GM12892 (cell line): ENCODE measurements at regions not wholly inside any gene's neighbourhood (a gene's known extent, or its start where the extent isn't known, plus 50 kb on each side); places are given as distances from the start of the nearest gene placed in this dataset.

Experiments used
- DNase-seq: peaks from one replicate; pipeline ENCODE4 v3.0.0; 2011; ENCODE audit not compliant: insufficient read length
- FAIRE-seq: peaks from 2 replicates; lab custom pipeline; 2011; peaks lifted over from hg19 to GRCh38; lab: Jason Lieb, UNC
- POLR2A ChIP-seq: IDR thresholded peaks from 2 replicates; pipeline ENCODE4 v1.6.1; 2011; ENCODE audit warnings: low read depth, low read length, control low read depth
- POLR2AphosphoS5 ChIP-seq: IDR thresholded peaks from 2 replicates; pipeline ENCODE4 v1.6.1; 2011; ENCODE audit warnings: low read depth, low read length, control low read depth
- TAF1 ChIP-seq: IDR thresholded peaks from 2 replicates; pipeline ENCODE4 v1.6.1; 2011; ENCODE audit warnings: low read depth, mild to moderate bottlenecking, control low read depth, low read length, borderline replicate concordance

DNA sequence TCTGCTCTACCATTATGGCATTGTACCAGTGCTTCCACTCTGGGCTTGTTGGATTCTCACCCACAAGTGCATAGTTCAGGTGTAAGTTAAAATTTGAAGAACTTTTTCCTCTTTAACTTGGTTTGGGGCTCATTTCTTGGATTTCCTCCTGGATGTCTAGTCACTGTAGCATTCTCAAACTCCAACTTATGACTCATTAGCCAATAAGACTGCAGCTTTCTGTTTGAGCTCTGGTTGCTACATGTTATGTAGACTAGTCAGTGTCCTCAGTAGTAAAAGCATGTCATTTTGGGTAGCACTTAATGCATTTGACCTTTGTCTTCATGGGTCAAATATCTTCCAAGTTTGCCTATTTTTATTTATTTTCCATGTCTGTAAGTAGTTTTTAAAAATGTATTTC lies 790.8 kb downstream of the BRINP1 start:
- DNase-seq (no peak), FAIRE-seq (no peak)
- TF ChIP-seq TAF1 (no peak), POLR2A (no peak), POLR2AphosphoS5 (no peak)

DNA sequence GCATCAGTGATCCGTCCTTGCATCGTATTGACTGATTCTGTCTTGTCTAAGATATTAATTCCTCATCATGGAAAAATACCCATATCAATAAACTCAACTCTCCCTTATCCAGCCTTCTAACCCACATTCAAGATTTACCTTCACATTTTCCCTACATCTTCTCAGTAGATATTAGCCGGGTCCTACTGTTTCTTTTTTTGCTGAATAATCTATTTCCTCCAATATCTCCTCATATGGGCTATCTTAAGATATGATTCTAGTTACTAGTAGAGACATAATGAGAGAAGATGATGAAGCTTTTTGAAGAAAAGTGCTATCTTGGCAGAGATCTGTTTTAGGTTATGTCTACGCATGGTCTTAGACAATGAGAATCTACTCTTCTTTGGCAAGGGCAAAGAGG lies 785.8 kb downstream of the BRINP1 start:
- FAIRE-seq (no peak), DNase-seq (no peak)
- TF ChIP-seq POLR2AphosphoS5 (no peak), POLR2A (no peak), TAF1 (no peak)

DNA sequence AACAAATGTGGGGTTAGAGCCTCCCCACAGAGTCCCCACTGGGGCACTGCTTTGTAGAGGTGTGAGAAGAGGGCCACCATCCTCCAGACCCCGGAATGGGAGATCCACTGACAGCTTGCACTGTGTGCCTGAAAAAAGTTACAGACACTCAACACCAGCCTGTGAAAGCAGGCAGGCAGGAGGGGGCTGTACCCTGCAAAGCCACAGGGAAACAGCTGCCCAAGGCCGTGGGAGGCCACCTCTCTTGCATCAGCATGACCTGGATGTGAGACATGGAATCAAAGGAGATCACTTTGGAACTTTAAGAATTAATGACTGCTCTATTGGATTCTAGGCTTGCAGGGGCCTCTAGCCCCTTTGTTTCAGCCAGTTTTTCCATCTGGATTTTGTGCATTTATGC lies 782.3 kb downstream of the BRINP1 start:
- TF ChIP-seq TAF1 (no peak), POLR2A (no peak), POLR2AphosphoS5 (no peak)
- FAIRE-seq = no peak
- no peak for DNase-seq

DNA sequence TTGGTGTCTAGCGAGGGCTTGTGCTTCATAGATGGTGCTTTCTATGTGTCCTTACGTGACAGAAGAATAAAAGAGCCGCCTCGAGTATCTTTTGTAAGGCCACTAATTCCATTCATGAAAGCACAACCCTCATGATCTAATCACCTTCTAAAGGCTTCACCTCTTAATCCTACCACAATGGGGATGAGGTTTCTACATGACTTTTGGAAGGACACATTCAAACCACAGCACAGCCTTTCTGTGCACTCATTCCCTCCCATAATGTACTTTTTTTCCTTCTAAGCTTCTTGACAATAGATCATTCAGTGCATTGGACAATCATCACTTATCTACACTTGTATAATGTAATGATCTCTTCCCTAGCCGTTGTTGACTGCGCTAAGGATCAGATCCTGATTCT lies 774.8 kb downstream of the BRINP1 start:
- DNase-seq (no peak), FAIRE-seq (no peak)
- TF ChIP-seq POLR2AphosphoS5 = no peak
- no peak for TF ChIP-seq TAF1
- no peak for TF ChIP-seq POLR2A

DNA sequence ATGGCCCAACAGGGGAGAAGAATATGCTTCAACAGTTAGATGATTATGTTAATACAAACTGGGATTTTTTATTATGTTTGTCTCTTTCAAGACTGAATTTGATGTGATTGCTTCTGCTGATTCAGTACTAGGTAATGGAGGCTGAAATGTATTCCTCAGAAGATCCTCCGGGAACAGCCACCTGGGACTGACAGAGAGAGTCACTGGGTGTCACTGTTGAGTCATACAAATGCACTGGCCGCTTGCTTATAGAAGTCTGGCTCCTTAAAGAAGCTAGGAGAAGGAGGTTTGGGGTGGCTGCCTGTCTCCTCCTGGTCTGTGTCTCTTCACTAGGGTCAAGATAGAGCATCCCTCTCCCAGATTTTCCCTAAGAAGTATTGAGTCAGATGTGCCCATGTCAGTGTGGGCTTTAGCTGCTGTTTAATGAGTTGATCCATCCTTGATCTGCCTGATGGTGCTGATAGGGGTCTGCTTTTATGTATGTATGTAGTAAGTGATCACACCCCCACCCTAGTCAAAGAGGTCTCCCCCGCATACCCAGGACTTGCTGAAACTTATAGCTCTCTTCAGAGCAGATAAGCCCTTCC lies 773.4 kb downstream of the BRINP1 start:
- DNase-seq = no peak

DNA sequence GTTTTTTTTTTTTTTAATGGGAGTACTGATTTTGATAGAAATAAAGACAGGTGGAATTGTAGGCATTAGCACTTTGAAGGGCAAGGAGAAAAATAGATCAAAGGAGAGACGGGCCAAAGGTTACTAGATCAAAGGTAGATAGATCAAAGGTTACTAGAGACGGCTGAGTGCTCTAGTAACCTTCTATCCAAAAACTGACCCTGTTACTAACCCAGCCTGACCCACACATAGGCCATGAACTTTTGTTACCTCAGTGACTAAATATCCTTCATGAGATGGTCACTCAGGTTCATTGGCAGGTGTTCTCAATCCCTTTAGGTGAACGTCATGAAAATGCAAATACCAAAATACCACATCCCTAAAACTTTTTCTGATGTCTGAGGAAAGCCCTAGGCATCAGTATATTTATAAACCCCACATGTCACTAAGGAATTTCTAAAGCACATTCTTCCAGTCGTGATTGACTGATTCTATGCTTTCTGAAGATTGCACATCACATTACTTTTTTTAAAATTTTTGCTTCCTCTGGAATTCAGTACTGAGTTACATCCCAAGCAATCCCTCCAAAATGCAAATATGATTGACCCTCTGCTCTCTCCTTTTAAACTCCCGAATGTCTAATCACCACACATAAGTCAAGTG lies 772.7 kb downstream of the BRINP1 start:
- no peak for DNase-seq
- FAIRE-seq = no peak

More for the DNA sequence above, 773.4 kb downstream of the BRINP1 start:
- FAIRE-seq = no peak
- TF ChIP-seq POLR2A (no peak), TAF1 (no peak), POLR2AphosphoS5 (no peak)

DNA sequence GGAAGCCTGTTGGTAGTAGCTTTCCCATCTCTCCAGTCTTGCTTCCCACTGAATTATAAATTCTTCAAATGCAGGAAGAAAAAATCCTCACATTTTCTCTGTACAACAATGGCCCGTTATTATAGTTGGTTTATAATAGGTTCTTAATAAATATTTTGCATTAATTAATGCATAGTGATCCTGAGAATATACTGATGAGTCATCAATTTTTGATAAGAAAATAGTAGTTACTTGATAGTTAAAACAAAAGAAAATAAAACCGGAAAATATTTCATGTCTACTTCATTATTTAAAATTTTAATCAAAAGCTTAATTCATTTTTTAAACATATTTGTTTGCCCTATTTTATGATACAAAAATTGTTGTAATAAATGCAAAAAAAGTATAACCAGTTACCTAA lies 762.6 kb downstream of the BRINP1 start:
- DNase-seq (no peak), FAIRE-seq (no peak)
- TF ChIP-seq POLR2A (no peak), POLR2AphosphoS5 (no peak), TAF1 (no peak)

More for the DNA sequence above, 772.7 kb downstream of the BRINP1 start:
- no peak for TF ChIP-seq TAF1
- no peak for TF ChIP-seq POLR2AphosphoS5
- no peak for TF ChIP-seq POLR2A

DNA sequence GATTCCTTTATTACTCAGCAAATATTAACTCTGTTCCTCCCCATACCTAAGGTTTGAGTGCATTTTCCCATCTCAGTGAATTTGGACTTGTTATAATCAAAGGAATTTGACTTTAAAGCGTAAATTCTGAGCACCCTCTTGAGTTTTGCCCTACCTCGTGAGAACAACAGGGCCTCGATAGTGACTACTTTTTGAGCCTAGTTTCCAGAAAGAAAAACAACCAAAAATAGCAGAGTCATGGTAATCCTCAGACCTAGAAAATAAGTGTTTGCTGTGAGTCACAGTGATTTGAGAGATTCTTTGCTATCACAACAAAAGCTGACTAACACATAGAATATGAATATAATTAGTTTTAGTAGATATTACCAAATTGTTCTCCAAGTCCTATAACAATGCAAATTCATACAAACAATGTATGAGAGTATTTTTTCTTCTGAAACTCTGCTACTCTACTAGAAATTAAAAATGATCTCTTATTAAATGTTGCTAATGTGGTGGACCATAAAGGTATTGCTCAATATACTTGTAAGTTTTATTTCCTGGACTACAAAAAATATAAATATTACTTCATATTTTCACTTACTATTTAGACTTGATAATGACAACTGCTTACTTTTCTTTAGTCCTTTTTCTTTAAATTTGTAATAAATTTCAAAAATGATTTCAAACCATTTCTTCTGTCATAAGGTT lies 759.7 kb downstream of the BRINP1 start:
- FAIRE-seq (no peak), DNase-seq (no peak)
- TF ChIP-seq POLR2AphosphoS5 (no peak), POLR2A (no peak), TAF1 (no peak)

DNA sequence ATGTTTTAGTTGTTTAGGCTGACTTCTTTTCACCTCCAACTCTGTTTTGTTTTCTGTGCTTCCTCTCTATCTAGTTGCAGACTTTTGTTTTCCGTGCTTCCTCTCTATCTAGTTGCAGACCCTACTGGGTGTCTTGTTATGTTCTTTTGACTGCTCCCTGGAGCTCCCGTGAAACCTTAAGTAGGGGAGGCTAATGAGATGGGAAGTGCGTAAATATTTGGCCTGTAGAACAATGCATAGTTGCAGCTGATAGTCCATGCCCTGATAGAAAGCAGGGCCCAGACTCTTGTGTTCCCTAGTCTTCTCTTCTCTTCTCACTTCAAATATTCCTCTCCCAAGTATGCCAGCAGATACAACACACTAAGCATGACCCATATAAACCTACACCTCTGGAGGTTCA lies 757.0 kb downstream of the BRINP1 start:
- FAIRE-seq (no peak), DNase-seq (no peak)
- TF ChIP-seq POLR2A (no peak), POLR2AphosphoS5 (no peak), TAF1 (no peak)

DNA sequence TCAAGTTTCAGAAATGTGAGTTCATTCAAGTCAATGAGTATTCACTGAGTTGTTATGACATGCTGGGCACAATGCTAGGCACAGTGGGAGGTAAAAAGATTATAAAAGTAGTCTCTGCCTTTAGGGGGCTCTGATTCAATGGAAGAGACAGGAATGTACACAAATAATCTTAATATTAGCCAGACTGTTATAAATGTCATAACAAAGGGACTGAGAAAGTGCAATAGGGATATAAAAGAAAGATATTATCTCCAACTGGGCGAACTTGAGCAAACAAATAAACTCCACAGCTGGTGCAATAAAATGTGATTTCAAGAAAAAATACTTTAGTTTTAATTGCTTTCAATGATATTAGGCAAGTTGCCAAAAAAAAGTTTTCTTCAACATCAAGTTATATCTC lies 755.2 kb downstream of the BRINP1 start:
- TF ChIP-seq POLR2AphosphoS5 = no peak
- TF ChIP-seq TAF1 = no peak
- no peak for TF ChIP-seq POLR2A
- DNase-seq (no peak), FAIRE-seq (no peak)

DNA sequence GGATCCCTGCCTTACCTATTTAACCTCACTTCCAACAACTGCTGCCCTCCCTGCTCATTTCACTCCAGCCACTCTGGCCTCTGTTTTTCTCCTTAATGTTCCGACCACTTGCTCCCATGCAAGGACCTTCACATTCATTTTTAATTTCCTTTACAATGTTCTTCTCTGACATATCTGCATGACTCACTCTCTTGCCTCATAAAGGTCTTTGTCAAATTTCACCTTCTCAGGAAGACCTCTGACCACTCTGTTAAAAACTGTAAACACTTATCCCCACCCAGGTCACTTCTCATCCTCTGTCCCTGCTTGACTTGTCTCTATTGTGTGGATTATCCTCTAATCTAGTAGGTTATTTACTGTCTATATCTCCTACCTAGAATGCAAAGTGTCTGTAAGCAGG lies 751.2 kb downstream of the BRINP1 start:
- DNase-seq (no peak), FAIRE-seq (no peak)
- no peak for TF ChIP-seq POLR2AphosphoS5
- no peak for TF ChIP-seq POLR2A
- no peak for TF ChIP-seq TAF1

DNA sequence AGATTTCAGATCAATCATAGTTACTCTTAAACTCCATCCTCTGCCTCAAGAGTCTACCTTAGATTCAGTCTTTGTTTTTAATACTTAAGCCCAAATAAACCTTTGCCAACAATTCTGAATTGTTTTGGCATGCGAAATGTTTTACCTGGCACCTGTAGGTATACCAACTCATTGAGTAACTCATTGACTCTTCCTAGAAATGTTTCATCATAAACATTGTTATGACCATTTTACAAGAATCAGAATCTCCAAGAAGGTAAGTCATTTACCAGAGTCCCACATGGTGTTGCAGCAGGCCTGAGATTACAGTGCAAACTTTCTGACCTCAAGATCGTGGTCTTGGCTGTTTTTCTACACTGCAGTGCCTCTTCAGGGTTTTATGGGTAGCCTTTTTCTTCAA lies 750.4 kb downstream of the BRINP1 start:
- FAIRE-seq = no peak
- no peak for TF ChIP-seq TAF1
- TF ChIP-seq POLR2AphosphoS5 = no peak
- TF ChIP-seq POLR2A = no peak
- DNase-seq = no peak
